ENCODE measurements at regions not wholly inside any gene's neighbourhood (a gene's known extent, or its start where the extent isn't known, plus 50 kb on each side); places are given as distances from the start of the nearest gene placed in this dataset.
A peak's percentile ranks its signal among the peaks of the same experiment; 100 is the strongest.

DNA sequence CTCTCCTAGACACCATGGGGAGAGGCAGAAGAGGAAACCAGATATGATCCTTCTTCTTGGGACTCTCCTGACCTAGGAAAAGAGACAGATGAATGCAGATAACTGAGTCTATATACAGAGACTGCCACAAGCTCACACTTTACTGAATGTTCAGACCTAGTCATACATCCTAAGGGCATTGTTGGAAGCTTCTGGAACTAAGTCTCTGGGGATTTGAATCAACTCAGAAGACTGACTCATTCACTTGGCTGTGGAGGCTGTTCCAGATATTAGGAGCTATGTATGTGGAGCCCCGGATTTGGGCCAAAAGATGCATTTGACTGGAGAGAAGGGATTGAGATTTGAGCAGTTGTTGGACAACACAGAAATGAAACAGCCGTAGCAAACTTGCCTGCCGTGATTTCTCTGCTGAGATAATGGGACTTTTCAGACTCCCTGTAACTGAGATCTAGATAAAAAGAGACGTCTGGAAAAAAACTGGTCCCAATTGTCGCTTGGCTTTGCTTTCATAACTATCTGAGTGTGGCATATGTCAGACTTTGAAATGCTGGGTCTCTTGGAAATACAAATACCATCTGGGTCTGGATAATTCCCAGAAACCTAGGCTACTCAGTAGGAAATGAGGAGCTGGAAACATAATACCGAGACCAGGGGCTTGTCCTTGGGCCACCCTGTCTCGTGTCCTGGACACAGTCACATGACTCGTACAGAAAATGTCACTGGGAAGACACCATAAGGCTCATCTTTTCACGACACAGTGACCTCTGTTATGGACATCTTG lies 396.8 kb downstream of the NUAK1 start:
- DNase-seq (ENCODE audit: low read depth, low spot score), result peak; percentile 67

DNA sequence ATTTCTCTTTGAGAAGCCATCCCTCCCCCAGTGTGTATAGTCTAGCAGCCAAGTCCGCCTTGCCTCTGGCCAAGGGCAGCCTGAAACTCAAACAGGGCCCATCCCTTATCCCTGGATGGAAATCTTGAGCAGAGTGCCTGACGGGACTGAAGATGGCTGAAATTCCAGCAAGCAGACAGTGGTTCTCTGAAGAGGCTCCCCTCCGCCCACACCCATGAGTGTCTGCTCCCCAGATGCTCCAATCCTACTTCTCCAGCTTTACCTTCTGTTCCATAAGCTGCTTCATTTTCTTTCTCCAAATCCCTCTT lies 396.2 kb downstream of the NUAK1 start:
- DNase-seq (ENCODE audit: low read depth, low spot score), result no peak

- no peak for DNase-seq (ENCODE audit: low read depth, low spot score)
Observed at GRCh38 chr12:105744371-105745058, 394.2 kb downstream of the NUAK1 start.

GRCh38 chr12:105745811-105746210 lies 392.9 kb downstream of the NUAK1 start:
- no peak for DNase-seq (ENCODE audit: low read depth, low spot score)

DNA sequence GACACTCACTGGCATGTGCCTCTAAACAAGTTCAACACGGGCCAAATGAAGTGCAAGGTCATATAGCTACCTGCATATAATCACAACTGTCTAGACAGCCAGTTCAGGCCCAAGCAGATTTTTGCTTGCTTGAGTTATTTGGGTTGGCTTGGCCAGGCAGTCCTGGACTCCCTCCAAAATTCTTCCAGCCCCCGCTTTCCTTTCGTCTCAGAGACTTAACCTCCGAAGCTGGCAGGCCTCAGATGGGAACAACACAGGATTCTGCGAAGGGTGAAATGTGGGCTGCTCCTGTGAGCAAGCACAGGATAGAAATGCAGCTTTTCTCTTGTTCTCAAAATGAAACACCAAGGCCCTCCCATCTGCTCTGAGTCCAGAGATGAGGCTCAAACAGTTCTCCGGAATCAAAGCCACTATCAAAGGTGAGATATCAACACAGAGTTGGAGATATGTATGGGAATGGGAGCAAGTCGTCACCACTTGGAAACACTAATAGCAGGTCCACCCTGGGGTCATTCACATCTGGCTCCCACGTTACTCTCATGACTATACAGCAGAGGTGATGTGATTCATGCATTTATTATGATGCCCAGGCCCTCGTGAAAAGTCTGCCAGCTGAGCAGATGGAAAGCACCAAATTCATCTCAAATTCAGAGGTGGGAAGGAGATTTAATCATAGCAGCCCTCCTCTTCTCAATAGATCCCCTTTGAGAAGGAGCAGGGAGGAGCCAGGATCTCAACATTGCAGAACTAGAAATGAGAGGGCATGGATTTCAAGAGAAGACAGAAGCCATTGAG lies 389.8 kb downstream of the NUAK1 start:
- DNase-seq (ENCODE audit: low read depth, low spot score), result peak; percentile 96

- no peak for DNase-seq (ENCODE audit: low read depth, low spot score)
Observed at GRCh38 chr12:105750096-105750495, 388.7 kb downstream of the NUAK1 start.

DNA sequence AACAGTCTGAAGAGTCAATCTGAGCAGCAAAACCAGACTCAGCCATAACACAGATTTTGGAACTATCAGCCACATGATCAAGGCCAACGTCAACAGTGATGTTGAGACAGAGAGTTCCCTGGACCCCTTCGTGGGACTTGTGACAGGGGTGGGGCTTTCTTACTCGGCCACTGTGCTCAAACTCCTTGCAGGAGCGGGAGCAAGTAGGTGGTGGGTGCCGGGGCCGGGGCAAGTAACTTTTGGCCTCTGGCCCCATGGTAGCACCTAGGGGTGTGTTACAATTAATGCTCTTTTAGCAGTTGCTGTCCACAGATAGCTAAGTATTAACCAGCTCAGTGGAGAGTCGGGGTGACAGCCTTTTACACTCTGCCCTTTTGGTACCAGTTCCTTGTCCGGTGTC lies 384.4 kb downstream of the NUAK1 start:
- no peak for DNase-seq (ENCODE audit: low read depth, low spot score)

- DNase-seq (ENCODE audit: low read depth, low spot score), result no peak
Observed at GRCh38 chr12:105756961-105757360, 381.8 kb downstream of the NUAK1 start.

GRCh38 chr12:105759149-105759548 lies 379.6 kb downstream of the NUAK1 start:
- DNase-seq (ENCODE audit: low read depth, low spot score), result no peak

DNA sequence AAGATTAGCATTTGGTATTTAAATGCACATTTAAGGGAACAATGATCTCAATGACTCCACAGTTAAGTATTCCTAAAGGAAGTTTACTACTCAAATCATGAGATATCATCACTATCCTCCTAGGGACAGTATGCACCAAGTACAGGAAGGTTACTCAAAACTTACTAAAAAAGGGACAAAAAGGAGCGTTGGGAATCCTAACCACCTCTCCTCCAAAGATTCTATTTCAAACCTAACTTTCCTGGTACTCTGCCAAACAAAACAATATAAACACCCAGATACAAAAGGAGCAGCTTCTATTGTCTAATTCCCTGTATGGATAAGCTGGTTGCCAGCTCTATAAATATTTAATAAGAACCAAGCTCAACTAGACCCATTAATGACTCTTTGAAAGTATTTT lies 377.7 kb downstream of the NUAK1 start:
- peak; percentile 44 for DNase-seq (ENCODE audit: low read depth, low spot score)

- DNase-seq (ENCODE audit: low read depth, low spot score), result peak; percentile 62
Observed at GRCh38 chr12:105764216-105764835, 374.4 kb downstream of the NUAK1 start.

DNA sequence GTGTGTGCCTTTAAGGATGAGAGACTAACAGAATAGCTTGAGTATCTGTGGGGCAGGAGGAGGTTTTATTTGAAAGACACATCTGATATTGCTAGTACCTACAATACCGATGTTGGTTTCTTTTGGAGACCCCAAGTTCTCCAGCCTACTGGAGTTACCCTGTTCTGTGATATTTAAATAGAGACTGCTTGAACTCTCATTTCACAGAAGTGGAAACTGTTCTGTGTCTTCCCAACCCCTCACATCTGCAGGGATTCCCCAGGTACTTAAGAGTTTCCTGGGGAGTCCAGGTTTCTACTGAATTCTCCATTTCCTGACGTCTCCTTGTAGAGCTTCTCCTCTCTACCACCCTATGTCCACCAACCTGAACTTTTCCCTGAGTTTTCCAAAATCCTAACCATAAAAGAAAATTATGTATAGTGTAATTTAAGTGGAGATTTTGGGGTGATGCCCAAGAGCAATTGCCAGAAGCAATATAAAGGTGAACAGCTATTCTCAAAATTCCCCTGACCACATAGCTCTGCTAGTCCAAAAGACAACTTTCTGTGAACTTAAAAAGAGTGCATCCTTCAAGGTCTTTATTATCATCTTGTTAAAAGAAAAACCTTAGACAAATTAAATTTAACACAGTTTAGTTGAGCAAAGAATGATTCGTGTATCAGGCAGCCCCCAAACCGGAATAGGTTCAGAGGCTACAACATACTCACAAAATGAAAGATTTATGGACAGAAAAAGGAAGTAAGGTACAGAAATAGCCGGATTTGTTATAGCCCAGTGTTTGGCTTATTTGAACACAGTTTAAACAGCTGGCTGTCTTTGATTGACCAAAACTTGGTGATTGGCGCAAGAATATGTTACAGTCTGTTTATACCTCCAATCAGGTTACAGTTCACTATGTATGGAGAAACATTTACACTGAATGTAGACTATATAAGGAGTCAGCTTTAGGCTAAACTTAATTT lies 373.4 kb downstream of the NUAK1 start:
- DNase-seq (ENCODE audit: low read depth, low spot score), result no peak

DNA sequence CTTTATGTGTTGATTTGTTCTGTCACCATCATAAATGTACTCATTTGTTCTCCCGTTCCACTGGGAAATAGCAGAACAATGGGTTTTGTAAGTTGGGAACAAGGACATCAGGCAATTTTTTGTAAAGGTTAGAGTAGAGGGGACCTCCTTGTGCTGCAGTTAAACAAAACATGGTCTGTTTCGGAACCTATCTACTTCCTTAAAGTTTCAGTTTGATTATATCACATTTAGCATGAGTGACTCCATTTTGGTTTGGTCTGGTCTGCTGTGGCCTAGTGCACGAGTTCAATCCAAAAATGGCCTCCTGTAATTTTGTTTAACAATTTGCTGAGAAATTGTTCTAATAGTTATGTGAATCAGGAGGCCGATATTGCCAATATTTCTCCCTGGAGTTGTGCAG lies 372.7 kb downstream of the NUAK1 start:
- DNase-seq (ENCODE audit: low read depth, low spot score), result no peak

DNA sequence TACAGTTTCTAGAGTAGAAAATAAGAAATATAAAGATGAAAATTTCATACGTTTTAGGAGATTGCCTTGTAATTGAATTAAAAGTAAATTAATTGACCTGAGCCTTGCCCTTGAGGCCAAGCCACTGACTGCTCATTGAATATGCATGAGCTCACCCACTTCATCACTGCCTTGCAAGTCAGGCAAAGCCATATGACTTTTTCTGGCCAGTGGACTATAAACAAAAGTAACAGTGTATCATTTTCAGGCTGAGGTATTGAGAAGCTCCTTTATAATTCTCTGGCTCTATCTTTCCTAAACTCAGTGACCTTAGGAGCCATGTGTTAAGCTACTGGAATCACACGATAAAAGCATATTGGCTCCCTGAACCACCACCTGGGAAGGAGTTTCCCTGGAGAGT lies 369.3 kb downstream of the NUAK1 start:
- peak; percentile 21 for DNase-seq (ENCODE audit: low read depth, low spot score)

DNA sequence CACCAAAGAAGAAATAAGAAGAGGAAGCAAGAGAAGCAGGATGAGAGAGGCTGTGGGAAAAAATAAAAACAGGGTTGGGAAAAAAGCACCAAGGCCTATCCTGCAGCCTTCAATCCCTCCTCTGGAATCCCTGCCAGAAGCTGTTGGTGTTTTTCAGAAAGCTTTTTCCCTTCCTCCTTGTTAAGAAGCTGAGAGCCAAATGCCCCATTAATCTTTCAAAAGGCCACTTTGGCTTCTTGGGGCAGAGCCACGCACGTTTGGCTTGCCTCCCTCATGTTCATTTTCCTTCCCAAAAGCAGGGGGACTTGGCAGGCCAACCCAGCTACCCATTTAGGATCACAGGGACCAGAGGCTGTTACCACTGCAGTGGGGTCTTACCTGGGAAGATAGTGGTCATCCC lies 365.3 kb downstream of the NUAK1 start:
- peak; percentile 33 for DNase-seq (ENCODE audit: low read depth, low spot score)

DNA sequence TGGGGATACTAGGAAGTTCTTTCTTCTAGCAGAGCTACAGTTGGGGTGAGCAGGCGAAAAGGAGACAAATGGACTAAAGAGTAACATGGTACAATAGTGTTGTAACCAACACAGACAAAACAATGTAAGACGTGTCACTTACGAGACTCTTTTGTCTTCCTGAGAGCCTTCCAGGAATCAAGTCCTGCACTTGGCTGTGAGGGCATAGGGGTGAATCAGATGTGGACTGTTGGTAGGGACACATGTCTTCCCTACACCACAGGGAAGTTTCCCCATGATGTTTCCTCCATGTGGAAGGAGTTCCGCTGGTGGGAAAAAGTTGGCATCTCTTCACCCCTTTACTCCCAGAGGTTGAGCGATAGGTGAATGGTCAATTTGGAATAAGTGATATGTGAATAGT lies 364.7 kb downstream of the NUAK1 start:
- no peak for DNase-seq (ENCODE audit: low read depth, low spot score)

DNA sequence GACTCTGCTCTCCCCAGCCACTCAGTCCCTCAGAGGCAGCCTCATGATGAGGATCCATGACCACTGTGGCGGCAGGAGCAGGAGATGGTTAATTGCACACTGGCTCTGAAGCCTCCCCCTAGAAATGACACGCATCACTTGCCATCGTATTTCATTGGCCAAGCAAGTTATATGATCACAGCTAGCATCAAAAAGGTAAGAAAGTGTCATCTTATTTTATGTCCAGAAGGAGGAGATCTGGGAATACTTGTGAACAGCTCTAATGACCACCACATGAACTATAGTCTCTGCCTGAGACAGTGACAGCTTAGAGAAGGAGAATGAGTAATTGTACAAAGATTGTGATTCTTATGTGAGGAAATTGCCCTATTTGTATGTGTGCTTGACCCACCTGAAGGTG lies 363.4 kb downstream of the NUAK1 start:
- DNase-seq (ENCODE audit: low read depth, low spot score), result peak; percentile 40

GRCh38 chr12:105783983-105784947 lies 354.5 kb downstream of the NUAK1 start:
- DNase-seq (ENCODE audit: low read depth, low spot score), result no peak

DNA sequence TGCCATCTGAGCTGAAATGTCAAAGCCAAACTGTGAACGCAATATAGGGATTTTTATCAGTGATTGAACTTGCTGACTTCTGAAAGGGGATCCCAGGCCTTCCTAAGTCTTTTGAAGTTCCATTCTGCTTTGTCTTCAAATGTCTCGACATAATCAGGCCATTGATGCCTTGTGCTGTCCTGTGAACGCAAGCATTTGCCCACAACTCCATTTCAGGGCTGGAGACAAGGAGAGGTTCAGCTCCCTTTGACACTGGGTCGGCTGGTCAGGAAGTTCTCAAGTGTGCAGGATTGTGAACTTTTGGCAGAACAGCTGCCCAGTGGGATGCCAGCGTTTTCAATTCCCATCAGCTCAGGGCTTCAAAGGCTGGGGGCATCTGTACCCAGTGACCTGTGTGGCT lies 345.3 kb downstream of the NUAK1 start:
- no peak for DNase-seq (ENCODE audit: low read depth, low spot score)

Measured in astrocyte of the hippocampus (primary cell).